ENCODE measurements at regions not wholly inside any gene's neighbourhood (a gene's known extent, or its start where the extent isn't known, plus 50 kb on each side); places are given as distances from the start of the nearest gene placed in this dataset.

GRCh38 chr4:115920637-115921036 lies 807.2 kb upstream of the NDST4 start:
- Histone ChIP-seq H3K4me1 (no peaks in the 10 kb centered on the region), H3K9me3 (no peaks in the 10 kb centered on the region), H3K27me3 (no peaks in the 10 kb centered on the region), H3K36me3 (no peaks in the 10 kb centered on the region), H3K4me3 (no peak overlapping the region), H3K27ac (no peak overlapping the region)
- TF ChIP-seq, protein P1, sequence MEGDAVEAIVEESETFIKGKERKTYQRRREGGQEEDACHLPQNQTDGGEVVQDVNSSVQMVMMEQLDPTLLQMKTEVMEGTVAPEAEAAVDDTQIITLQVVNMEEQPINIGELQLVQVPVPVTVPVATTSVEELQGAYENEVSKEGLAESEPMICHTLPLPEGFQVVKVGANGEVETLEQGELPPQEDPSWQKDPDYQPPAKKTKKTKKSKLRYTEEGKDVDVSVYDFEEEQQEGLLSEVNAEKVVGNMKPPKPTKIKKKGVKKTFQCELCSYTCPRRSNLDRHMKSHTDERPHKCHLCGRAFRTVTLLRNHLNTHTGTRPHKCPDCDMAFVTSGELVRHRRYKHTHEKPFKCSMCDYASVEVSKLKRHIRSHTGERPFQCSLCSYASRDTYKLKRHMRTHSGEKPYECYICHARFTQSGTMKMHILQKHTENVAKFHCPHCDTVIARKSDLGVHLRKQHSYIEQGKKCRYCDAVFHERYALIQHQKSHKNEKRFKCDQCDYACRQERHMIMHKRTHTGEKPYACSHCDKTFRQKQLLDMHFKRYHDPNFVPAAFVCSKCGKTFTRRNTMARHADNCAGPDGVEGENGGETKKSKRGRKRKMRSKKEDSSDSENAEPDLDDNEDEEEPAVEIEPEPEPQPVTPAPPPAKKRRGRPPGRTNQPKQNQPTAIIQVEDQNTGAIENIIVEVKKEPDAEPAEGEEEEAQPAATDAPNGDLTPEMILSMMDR (IDR thresholded peaks at IDR 0.05), result no peak
- no peak for TF ChIP-seq POLR2AphosphoS5 (IDR thresholded peaks at IDR 0.05; ENCODE audit: insufficient read depth in 1 of 2, low read depth in 1 of 2)
- DNase-seq (ENCODE audit: extremely low spot score in 2 of 2), result no peak
- intact Hi-C loops (cut with DNase I), result no loop called here

DNA sequence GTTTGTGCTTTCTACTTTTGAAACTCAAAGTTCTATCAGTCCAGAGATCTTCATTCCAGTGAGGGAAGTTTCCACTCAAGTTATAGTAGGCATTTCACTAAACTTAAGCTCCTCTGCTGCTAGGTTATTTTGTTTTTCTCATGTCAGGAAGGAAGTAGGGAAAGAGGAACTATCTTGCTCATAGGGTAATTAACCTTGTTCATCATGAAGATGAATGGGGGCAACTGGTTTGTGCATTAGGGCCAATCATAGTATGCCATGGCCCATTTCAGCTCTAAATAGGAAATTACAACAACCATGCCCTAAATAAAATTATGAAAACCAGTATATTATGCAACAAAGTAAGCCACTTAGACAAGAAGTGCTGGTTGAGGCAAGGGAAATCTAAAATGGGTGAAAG lies 804.7 kb upstream of the NDST4 start:
- TF ChIP-seq, protein P1 (IDR thresholded peaks at IDR 0.05), result no peak
- no peak for TF ChIP-seq POLR2AphosphoS5 (IDR thresholded peaks at IDR 0.05; ENCODE audit: insufficient read depth in 1 of 2, low read depth in 1 of 2)
- no peak for TF ChIP-seq POLR2A (IDR thresholded peaks at IDR 0.05)
- intact Hi-C loops (cut with DNase I), result no loop called here
- Histone ChIP-seq H3K4me1 (no peaks in the 10 kb centered on the region), H3K9me3 (no peaks in the 10 kb centered on the region), H3K4me3 (no peak overlapping the region), H3K36me3 (no peaks in the 10 kb centered on the region), H3K27ac (no peak overlapping the region), H3K27me3 (no peaks in the 10 kb centered on the region)
- no peak for DNase-seq (ENCODE audit: extremely low spot score in 2 of 2)

DNA sequence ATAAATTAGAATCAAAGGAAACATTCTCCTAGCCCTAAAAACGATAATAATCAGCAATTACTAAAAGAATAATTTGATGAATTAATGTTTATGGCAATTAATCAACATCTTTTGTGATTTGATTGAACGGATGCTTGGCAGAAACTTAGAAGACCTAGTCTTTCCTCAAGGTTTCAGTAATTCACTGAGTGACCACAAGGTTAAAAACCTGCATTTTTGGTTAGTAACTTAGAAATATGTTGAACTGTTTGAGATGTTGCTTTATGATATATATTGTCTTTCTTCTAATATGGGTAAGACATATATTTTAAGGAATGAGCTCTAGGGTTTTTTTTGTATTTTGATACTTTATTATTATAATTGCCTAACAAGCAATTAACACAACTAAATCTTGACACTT lies 793.0 kb upstream of the NDST4 start:
- no peaks in the 10 kb centered on the region for H3K9me3 ChIP-seq
- intact Hi-C loops (cut with DNase I), result no loop called here
- TF ChIP-seq, protein P1 (IDR thresholded peaks at IDR 0.05), result no peak
- TF ChIP-seq POLR2AphosphoS5 (IDR thresholded peaks at IDR 0.05; ENCODE audit: insufficient read depth in 1 of 2, low read depth in 1 of 2), result no peak
- no peak for TF ChIP-seq POLR2A (IDR thresholded peaks at IDR 0.05)
- no peak for DNase-seq (ENCODE audit: extremely low spot score in 2 of 2)
- H3K36me3 ChIP-seq, result no peaks in the 10 kb centered on the region
- no peaks in the 10 kb centered on the region for H3K4me1 ChIP-seq
- no peaks in the 10 kb centered on the region for H3K27me3 ChIP-seq
- H3K27ac ChIP-seq, result no peak overlapping the region
- H3K4me3 ChIP-seq, result no peak overlapping the region

- TF ChIP-seq POLR2AphosphoS5 (IDR thresholded peaks at IDR 0.05; ENCODE audit: insufficient read depth in 1 of 2, low read depth in 1 of 2), result no peak
- TF ChIP-seq, protein P1 (IDR thresholded peaks at IDR 0.05), result no peak
- TF ChIP-seq POLR2A (IDR thresholded peaks at IDR 0.05), result no peak
- H3K9me3 ChIP-seq, result no peaks in the 10 kb centered on the region
- no peaks in the 10 kb centered on the region for H3K4me1 ChIP-seq
- DNase-seq (ENCODE audit: extremely low spot score in 2 of 2), result no peak
- no peak overlapping the region for H3K4me3 ChIP-seq
- intact Hi-C loops (cut with DNase I), result no loop called here
- H3K36me3 ChIP-seq, result no peaks in the 10 kb centered on the region
- no peaks in the 10 kb centered on the region for H3K27me3 ChIP-seq
- H3K27ac ChIP-seq, result no peak overlapping the region
Measured at GRCh38 chr4:115883847-115884246, 770.4 kb upstream of the NDST4 start.

DNA sequence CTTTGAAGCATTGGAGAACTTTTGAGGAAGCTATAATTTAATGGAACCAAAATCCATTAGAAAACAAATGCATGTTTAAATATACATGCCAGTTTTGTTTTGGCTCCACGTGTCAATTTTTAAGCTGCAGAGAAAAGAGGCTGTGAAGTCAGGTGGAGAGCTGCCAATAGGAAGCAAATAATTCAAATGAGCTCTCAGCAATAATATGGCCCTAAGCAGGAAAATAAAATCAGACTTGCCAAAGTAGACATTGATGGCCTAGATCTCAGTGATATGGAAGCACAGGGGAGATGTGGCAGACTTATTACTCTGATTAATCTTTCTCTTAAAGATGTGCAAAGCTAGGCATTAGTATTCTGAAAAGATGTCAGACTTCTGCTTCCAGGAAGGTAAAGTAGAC lies 769.8 kb upstream of the NDST4 start:
- Histone ChIP-seq H3K4me3 (no peak overlapping the region), H3K27ac (no peak overlapping the region), H3K27me3 (no peaks in the 10 kb centered on the region), H3K36me3 (no peaks in the 10 kb centered on the region), H3K4me1 (no peaks in the 10 kb centered on the region), H3K9me3 (no peaks in the 10 kb centered on the region)
- intact Hi-C loops (cut with DNase I), result no loop called here
- no peak for DNase-seq (ENCODE audit: extremely low spot score in 2 of 2)
- TF ChIP-seq, protein P1 (IDR thresholded peaks at IDR 0.05), result no peak
- TF ChIP-seq POLR2AphosphoS5 (IDR thresholded peaks at IDR 0.05; ENCODE audit: insufficient read depth in 1 of 2, low read depth in 1 of 2) (no peak), POLR2A (IDR thresholded peaks at IDR 0.05) (no peak)

All from vagina (tissue), 2 donors.